Liver (tissue), 7 donors: ENCODE measurements at regions not wholly inside any gene's neighbourhood (a gene's known extent, or its start where the extent isn't known, plus 50 kb on each side); places are given as distances from the start of the nearest gene placed in this dataset.

Source experiments
- DNase-seq: peaks from one replicate; pipeline ENCODE4 v3.0.0-alpha.2; 2017; ENCODE audit warnings: low spot score
- H3K27ac ChIP-seq, 2 donors: one replicate each; pipeline ENCODE4 v1.7.0; 2013; ENCODE audit warnings: inconsistent platforms in 2 of 2, low read length in 2 of 2, control low read depth in 1 of 2, low read depth in 1 of 2, mild to moderate bottlenecking in 1 of 2
- H3K27me3 ChIP-seq, 4 donors: one replicate each; pipeline versions ENCODE4 v1.6.1 to v1.7.0; 2013; ENCODE audit warnings: low read length in 3 of 4, inconsistent platforms in 1 of 4, mild to moderate bottlenecking in 1 of 4, moderate library complexity in 1 of 4; ENCODE audit not compliant: control insufficient read depth in 4 of 4, insufficient read depth in 4 of 4
- H3K36me3 ChIP-seq, 4 donors: one replicate each; pipeline versions ENCODE4 v1.6.1 to v1.7.0; 2013; ENCODE audit warnings: low read length in 3 of 4, mild to moderate bottlenecking in 3 of 4, low read depth in 1 of 4, moderate library complexity in 1 of 4; ENCODE audit not compliant: control insufficient read depth in 4 of 4, insufficient read depth in 3 of 4
- H3K4me1 ChIP-seq, 4 donors: one replicate each; pipeline versions ENCODE4 v1.6.1 to v1.7.0; 2013; ENCODE audit warnings: low read length in 3 of 4, mild to moderate bottlenecking in 3 of 4, moderate library complexity in 1 of 4; ENCODE audit not compliant: control insufficient read depth in 4 of 4, insufficient read depth in 4 of 4
- H3K4me3 ChIP-seq, 3 donors: one replicate each; pipeline versions ENCODE4 v1.6.1 to v1.7.0; 2013; ENCODE audit warnings: low read length in 3 of 3, control low read depth in 1 of 3, low read depth in 1 of 3, mild to moderate bottlenecking in 1 of 3
- H3K9ac ChIP-seq, 2 donors: one replicate each; pipeline ENCODE4 v1.7.0; 2013; ENCODE audit warnings: low read length in 2 of 2, mild to moderate bottlenecking in 2 of 2, moderate library complexity in 2 of 2, control low read depth in 1 of 2, low read depth in 1 of 2
- H3K9me3 ChIP-seq, 4 donors: one replicate each; pipeline versions ENCODE4 v1.6.1 to v1.7.0; 2013; ENCODE audit warnings: low read length in 3 of 4; ENCODE audit not compliant: control insufficient read depth in 4 of 4
- EGR1 ChIP-seq, 2 donors: IDR thresholded peaks; 2 replicates each; pipeline ENCODE4 v1.6.1; 2016 to 2018; ENCODE audit warnings: antibody characterized with exemption in 2 of 2, low read depth in 2 of 2
- FOXA1 ChIP-seq: IDR thresholded peaks from 2 replicates; pipeline ENCODE4 v1.6.1; 2016; ENCODE audit warnings: antibody characterized with exemption
- FOXA2 ChIP-seq: IDR thresholded peaks from 2 replicates; pipeline ENCODE4 v1.6.1; 2016; ENCODE audit warnings: antibody characterized with exemption
- GABPA ChIP-seq, 2 donors: IDR thresholded peaks in 1 of 2; conservative IDR thresholded peaks in 1 of 2; 2 replicates each; pipeline ENCODE4 v1.6.1; 2016; ENCODE audit warnings: antibody characterized with exemption in 2 of 2, mild to moderate bottlenecking in 1 of 2, moderate library complexity in 1 of 2
- JUND ChIP-seq, 2 donors: IDR thresholded peaks; 2 replicates each; pipeline ENCODE4 v1.6.1; 2016; ENCODE audit warnings: antibody characterized with exemption in 2 of 2
- NR2F2 ChIP-seq: IDR thresholded peaks from 2 replicates; pipeline ENCODE4 v1.6.1; 2016; ENCODE audit warnings: antibody characterized with exemption
- TAF1 ChIP-seq: conservative IDR thresholded peaks from 2 replicates; pipeline ENCODE4 v1.6.1; 2016; ENCODE audit warnings: antibody characterized with exemption, mild to moderate bottlenecking
- WGBS: extraction: QIAGEN DNeasy Blood & Tissue Kit; methylation state at CpG from one replicate; pipeline ENCODE4 v1.1.7; 2013; 5-methylcytosine and 5-hydroxymethylcytosine counted together
- TF ChIP-seq, protein P1 (sequence below): IDR thresholded peaks from 2 replicates; pipeline ENCODE4 v1.6.1; 2016; ENCODE audit warnings: antibody characterized with exemption
- TF ChIP-seq, protein P2 (sequence below): IDR thresholded peaks from 2 replicates; pipeline ENCODE4 v1.6.1; 2016; ENCODE audit warnings: antibody characterized with exemption, mild to moderate bottlenecking
- donor health status: healthy.
- donor health status: healthy.
- donor health status: healthy.
- donor health status: healthy.

DNA sequence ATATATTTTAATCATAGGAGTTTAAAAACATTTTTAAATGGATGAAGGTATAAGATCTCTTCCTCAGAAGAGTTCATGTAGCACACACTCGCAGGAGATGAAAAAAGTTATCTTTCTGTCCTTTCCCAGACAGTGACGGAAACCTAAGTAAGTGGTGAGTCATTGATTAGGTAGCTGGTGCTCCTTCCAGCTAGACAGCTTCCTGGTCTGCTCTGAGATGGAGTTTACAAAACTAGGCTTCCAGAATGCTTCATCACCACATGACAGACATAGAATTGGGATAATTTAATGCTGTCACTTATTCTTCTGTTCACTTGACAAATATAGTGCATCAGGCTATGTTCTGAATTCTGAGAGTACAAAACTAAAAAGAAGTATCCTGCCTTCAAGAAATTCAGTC is 2393.0 kb upstream of the C9orf72 start (continued):
- TF ChIP-seq, protein P1, sequence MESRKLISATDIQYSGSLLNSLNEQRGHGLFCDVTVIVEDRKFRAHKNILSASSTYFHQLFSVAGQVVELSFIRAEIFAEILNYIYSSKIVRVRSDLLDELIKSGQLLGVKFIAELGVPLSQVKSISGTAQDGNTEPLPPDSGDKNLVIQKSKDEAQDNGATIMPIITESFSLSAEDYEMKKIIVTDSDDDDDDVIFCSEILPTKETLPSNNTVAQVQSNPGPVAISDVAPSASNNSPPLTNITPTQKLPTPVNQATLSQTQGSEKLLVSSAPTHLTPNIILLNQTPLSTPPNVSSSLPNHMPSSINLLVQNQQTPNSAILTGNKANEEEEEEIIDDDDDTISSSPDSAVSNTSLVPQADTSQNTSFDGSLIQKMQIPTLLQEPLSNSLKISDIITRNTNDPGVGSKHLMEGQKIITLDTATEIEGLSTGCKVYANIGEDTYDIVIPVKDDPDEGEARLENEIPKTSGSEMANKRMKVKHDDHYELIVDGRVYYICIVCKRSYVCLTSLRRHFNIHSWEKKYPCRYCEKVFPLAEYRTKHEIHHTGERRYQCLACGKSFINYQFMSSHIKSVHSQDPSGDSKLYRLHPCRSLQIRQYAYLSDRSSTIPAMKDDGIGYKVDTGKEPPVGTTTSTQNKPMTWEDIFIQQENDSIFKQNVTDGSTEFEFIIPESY: no peak
- TF ChIP-seq GABPA (IDR thresholded peaks at IDR 0.05 in 1 of 2, conservative IDR thresholded peaks at IDR 0.05 in 1 of 2): no peak

DNA sequence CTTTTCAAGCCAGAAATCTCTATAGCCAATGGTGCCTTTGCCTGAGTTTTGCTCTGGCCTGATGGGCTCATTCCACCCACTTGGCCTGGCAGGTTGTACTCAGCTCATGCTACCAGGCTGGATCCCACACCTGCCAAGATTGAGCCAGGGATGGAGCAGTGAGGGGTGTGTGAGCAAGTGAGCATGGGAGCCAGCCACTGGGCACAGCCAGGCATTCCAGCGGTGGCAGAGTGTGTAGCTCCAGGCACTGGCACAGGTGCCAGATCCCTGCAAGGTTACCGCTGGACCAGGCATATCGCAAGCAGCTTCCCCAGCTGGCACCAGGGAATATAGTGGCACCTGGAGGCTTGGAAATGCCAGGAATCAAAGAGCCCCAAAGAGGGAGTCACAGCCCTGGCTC is 2395.6 kb upstream of the C9orf72 start:
- H3K4me3 ChIP-seq: no peak overlapping the region
- no peaks in the 10 kb centered on the region for H3K9me3 ChIP-seq
- no peaks in the 10 kb centered on the region for H3K36me3 ChIP-seq
- H3K27ac ChIP-seq: no peak overlapping the region
- no peak overlapping the region for H3K9ac ChIP-seq
- H3K4me1 ChIP-seq: no peaks in the 10 kb centered on the region
- TF ChIP-seq FOXA2 (no peak), EGR1 (IDR thresholded peaks at IDR 0.05; ENCODE audit: low read depth in 2 of 2) (no peak)
- TF ChIP-seq, protein P2, sequence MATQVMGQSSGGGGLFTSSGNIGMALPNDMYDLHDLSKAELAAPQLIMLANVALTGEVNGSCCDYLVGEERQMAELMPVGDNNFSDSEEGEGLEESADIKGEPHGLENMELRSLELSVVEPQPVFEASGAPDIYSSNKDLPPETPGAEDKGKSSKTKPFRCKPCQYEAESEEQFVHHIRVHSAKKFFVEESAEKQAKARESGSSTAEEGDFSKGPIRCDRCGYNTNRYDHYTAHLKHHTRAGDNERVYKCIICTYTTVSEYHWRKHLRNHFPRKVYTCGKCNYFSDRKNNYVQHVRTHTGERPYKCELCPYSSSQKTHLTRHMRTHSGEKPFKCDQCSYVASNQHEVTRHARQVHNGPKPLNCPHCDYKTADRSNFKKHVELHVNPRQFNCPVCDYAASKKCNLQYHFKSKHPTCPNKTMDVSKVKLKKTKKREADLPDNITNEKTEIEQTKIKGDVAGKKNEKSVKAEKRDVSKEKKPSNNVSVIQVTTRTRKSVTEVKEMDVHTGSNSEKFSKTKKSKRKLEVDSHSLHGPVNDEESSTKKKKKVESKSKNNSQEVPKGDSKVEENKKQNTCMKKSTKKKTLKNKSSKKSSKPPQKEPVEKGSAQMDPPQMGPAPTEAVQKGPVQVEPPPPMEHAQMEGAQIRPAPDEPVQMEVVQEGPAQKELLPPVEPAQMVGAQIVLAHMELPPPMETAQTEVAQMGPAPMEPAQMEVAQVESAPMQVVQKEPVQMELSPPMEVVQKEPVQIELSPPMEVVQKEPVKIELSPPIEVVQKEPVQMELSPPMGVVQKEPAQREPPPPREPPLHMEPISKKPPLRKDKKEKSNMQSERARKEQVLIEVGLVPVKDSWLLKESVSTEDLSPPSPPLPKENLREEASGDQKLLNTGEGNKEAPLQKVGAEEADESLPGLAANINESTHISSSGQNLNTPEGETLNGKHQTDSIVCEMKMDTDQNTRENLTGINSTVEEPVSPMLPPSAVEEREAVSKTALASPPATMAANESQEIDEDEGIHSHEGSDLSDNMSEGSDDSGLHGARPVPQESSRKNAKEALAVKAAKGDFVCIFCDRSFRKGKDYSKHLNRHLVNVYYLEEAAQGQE: no peak
- H3K27me3 ChIP-seq: no peaks in the 10 kb centered on the region
- no peak for DNase-seq
- WGBS: 94% methylated on average over 3 of the region's 3 CpGs

DNA sequence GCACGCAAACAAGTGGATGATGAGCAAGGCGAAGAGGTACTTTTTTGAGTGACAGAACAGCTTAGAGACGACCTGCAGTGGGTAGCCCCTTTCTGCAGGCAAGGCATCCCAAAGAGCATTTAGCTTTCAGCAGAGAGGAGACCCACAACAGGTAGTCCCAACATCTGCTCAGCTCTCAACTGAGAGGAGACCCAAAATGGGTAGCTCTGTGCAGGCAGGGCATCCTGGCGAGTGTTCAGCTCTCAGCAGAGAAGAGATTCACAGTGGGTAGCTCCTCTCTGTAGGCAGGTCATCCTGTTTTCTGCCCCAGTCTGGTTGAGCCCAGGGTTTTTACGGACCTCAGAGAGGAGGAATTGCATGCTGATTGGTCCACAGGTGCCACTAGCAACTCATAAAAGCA is 2396.1 kb upstream of the C9orf72 start:
- Histone ChIP-seq H3K27ac (no peak overlapping the region), H3K36me3 (no peaks in the 10 kb centered on the region), H3K27me3 (no peaks in the 10 kb centered on the region), H3K4me3 (no peak overlapping the region), H3K9ac (no peak overlapping the region), H3K9me3 (no peaks in the 10 kb centered on the region), H3K4me1 (no peaks in the 10 kb centered on the region)
- DNase-seq: no peak
- WGBS: 71% methylated on average over 5 of the region's 5 CpGs
- TF ChIP-seq, protein P2: no peak
- TF ChIP-seq JUND (IDR thresholded peaks at IDR 0.05) (no peak), TAF1 (no peak), FOXA1 (no peak), NR2F2 (no peak)
